ENCODE measurements at regions not wholly inside any gene's neighbourhood (a gene's known extent, or its start where the extent isn't known, plus 50 kb on each side); places are given as distances from the start of the nearest gene placed in this dataset.

DNA sequence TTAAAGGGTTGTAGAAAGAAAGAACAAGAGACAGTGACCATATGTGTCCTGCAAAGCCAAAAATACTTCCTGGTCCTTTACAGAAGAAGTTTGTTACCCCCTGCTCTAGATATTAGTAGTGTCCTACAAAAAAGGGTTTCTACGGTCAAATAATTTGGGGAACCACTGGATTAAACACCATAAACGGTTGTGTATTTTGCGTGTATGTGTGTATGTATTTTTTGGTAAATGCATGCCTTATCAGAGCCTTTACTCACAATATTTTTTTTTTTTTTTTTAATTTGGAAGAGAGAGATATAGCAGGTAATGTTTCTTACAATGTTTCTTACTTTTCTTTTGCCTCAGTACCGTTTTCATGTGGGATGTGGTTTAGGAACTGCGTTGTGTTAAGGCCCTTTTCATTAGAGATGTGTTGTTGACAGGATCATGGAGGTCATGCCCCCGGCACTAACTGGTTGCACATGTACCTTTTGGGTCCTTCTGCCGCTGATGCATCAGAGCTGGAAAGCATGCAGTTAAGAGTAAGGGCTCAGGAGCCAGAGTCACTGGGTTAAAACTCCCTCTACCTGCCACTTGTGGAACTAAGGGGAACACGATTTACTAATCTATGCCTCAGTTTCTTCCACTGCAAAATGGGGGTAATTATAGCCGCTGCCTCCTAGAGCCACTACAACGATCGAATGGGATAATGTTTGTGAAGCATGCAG, 234.6 kb upstream of the KAZN start:
- no peak overlapping the region for H3K27ac ChIP-seq (ENCODE audit: low read depth, low read length)
- Mint-ChIP-seq H3K9me3 (peaks cover 0 to 8% (median 0%) of the 10 kb centered on the region in 11 donors), H3K27me3 (peaks cover 0 to 25% (median 12%) of the 10 kb centered on the region in 5 donors), H3K4me1 (peaks cover 0 to 2% (median 0%) of the 10 kb centered on the region in 7 donors), H3K36me3 (no peaks in the 10 kb centered on the region), H3K4me3 (no peak overlapping the region), H3K27ac (no peak overlapping the region)
- H3K4me1 ChIP-seq (ENCODE audit: control insufficient read depth in 2 of 2, insufficient read depth in 2 of 2, low read length in 2 of 2): no peaks in the 10 kb centered on the region
- POLR2A ChIA-PET: no interaction called here
- H3K4me3 ChIP-seq (ENCODE audit: low read length): no peak overlapping the region
- intact Hi-C loops (cut with micrococcal nuclease): no loop called here
- no peak for ATAC-seq
- no peaks in the 10 kb centered on the region for H3K9me3 ChIP-seq (ENCODE audit: control insufficient read depth in 2 of 3, low read length in 3 of 3)
- H3K36me3 ChIP-seq (ENCODE audit: control insufficient read depth in 2 of 3, insufficient read depth in 3 of 3, low read length in 3 of 3): no peaks in the 10 kb centered on the region
- peak in 3 of 9 donors; percentile 1 to 21 (median 20) for DNase-seq
- no peaks in the 10 kb centered on the region for H3K27me3 ChIP-seq (ENCODE audit: control insufficient read depth in 2 of 2, insufficient read depth in 2 of 2, low read length in 2 of 2)
- CTCF ChIA-PET: no interaction called here

GRCh38 chr1:14365301-14365988, 233.0 kb upstream of the KAZN start:
- H3K27ac ChIP-seq (ENCODE audit: low read depth, low read length): no peak overlapping the region
- peaks cover 0 to 28% (median 12%) of the 10 kb centered on the region in 5 donors for H3K27me3 Mint-ChIP-seq
- ATAC-seq (no peak), DNase-seq (no peak)
- H3K4me1 ChIP-seq (ENCODE audit: control insufficient read depth in 2 of 2, insufficient read depth in 2 of 2, low read length in 2 of 2): no peaks in the 10 kb centered on the region
- no peaks in the 10 kb centered on the region for H3K27me3 ChIP-seq (ENCODE audit: control insufficient read depth in 2 of 2, insufficient read depth in 2 of 2, low read length in 2 of 2)
- intact Hi-C loops (cut with micrococcal nuclease): no loop called here
- CTCF ChIA-PET: no interaction called here
- no peak overlapping the region for H3K4me3 ChIP-seq (ENCODE audit: low read length)
- no peaks in the 10 kb centered on the region for H3K36me3 Mint-ChIP-seq
- POLR2A ChIA-PET: no interaction called here
- no peak overlapping the region for H3K27ac Mint-ChIP-seq
- H3K36me3 ChIP-seq (ENCODE audit: control insufficient read depth in 2 of 3, insufficient read depth in 3 of 3, low read length in 3 of 3): no peaks in the 10 kb centered on the region
- no peaks in the 10 kb centered on the region for H3K4me1 Mint-ChIP-seq
- no peak overlapping the region for H3K4me3 Mint-ChIP-seq
- H3K9me3 ChIP-seq (ENCODE audit: control insufficient read depth in 2 of 3, low read length in 3 of 3): no peaks in the 10 kb centered on the region
- H3K9me3 Mint-ChIP-seq: peaks cover 0 to 8% (median 0%) of the 10 kb centered on the region in 11 donors

DNA sequence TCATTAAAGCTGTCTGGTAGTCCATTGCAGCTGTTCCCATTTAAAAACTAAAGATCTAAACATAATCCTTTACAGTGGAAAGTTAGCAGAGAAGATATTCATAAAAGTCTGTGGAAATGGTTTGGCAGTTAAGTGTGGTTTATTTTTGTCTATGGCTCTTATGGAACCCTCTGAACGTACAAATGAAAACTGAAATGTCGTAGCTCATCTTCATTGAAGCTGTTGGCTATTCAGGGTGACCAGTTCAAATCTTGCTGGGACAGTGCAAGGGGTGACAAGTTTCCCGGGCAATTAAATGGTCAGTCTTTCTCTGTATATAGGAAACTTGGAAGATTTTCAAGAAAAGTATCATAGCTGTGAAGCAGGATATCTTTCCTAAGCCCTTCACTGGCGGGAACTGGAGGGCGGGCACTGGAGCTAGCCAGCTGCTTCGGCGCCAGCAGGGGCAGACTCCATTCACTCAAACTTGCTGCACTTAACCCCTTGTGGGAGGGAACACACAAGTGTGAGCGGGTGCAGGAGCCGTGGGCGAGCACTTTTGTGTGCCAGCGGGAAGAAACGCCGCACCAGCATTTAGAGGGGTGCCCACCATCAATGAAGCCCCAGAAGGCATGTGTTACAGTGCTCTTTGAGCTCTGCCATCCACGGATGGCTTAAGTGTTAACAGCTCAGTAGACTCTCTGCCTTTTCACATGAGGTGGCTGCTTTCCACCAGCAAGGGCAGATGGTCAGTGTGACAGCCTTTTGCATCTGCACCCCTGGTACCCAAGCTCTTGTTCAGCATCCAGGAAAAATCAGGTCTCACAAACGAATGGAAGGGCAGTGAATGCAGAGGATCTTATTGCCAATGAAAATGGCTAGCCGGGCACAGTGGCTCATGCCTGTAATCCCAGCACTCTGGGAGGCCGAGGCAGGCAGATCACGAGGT, 232.1 kb upstream of the KAZN start:
- Mint-ChIP-seq H3K4me3 (no peak overlapping the region), H3K27me3 (peaks cover 0 to 32% (median 14%) of the 10 kb centered on the region in 5 donors), H3K27ac (no peak overlapping the region), H3K4me1 (no peaks in the 10 kb centered on the region), H3K9me3 (peaks cover 0 to 8% (median 0%) of the 10 kb centered on the region in 11 donors), H3K36me3 (no peaks in the 10 kb centered on the region)
- DNase-seq: no peak
- ChIA-PET POLR2A (no interaction called here), CTCF (interaction anchor here (0.6 kb wide), 1 partner anchor 799 kb away, joined by 3 read pairs; no protein-coding TSS in a partner anchor)
- Histone ChIP-seq H3K27ac (ENCODE audit: low read depth, low read length) (no peak overlapping the region), H3K9me3 (ENCODE audit: control insufficient read depth in 2 of 3, low read length in 3 of 3) (no peaks in the 10 kb centered on the region), H3K27me3 (ENCODE audit: control insufficient read depth in 2 of 2, insufficient read depth in 2 of 2, low read length in 2 of 2) (no peaks in the 10 kb centered on the region), H3K36me3 (ENCODE audit: control insufficient read depth in 2 of 3, insufficient read depth in 3 of 3, low read length in 3 of 3) (no peaks in the 10 kb centered on the region), H3K4me1 (ENCODE audit: control insufficient read depth in 2 of 2, insufficient read depth in 2 of 2, low read length in 2 of 2) (no peaks in the 10 kb centered on the region), H3K4me3 (ENCODE audit: low read length) (no peak overlapping the region)
- intact Hi-C loops (cut with micrococcal nuclease): no loop called here
- no peak for ATAC-seq

- no peaks in the 10 kb centered on the region for H3K36me3 Mint-ChIP-seq
- H3K27me3 ChIP-seq (ENCODE audit: control insufficient read depth in 2 of 2, insufficient read depth in 2 of 2, low read length in 2 of 2): no peaks in the 10 kb centered on the region
- ChIA-PET POLR2A (no interaction called here), CTCF (interaction anchor here (0.6 kb wide), 1 partner anchor 798 kb away, joined by 3 read pairs; no protein-coding TSS in a partner anchor)
- no peak overlapping the region for H3K4me3 ChIP-seq (ENCODE audit: low read length)
- no peak overlapping the region for H3K27ac ChIP-seq (ENCODE audit: low read depth, low read length)
- no peak overlapping the region for H3K27ac Mint-ChIP-seq
- no peaks in the 10 kb centered on the region for H3K4me1 Mint-ChIP-seq
- H3K36me3 ChIP-seq (ENCODE audit: control insufficient read depth in 2 of 3, insufficient read depth in 3 of 3, low read length in 3 of 3): no peaks in the 10 kb centered on the region
- H3K4me1 ChIP-seq (ENCODE audit: control insufficient read depth in 2 of 2, insufficient read depth in 2 of 2, low read length in 2 of 2): no peaks in the 10 kb centered on the region
- no peaks in the 10 kb centered on the region for H3K9me3 ChIP-seq (ENCODE audit: control insufficient read depth in 2 of 3, low read length in 3 of 3)
- intact Hi-C loops (cut with micrococcal nuclease): no loop called here
- ATAC-seq (no peak), DNase-seq (no peak)
- no peak overlapping the region for H3K4me3 Mint-ChIP-seq
- peaks cover 0 to 28% (median 16%) of the 10 kb centered on the region in 5 donors for H3K27me3 Mint-ChIP-seq
- H3K9me3 Mint-ChIP-seq: peaks cover 0 to 3% (median 0%) of the 10 kb centered on the region in 11 donors
These were observed 231.0 kb upstream of the KAZN start for GRCh38 chr1:14367451-14367850.

GRCh38 chr1:14369526-14370213, 228.8 kb upstream of the KAZN start:
- H3K4me3 Mint-ChIP-seq: no peak overlapping the region
- no peaks in the 10 kb centered on the region for H3K9me3 ChIP-seq (ENCODE audit: control insufficient read depth in 2 of 3, low read length in 3 of 3)
- H3K27ac Mint-ChIP-seq: no peak overlapping the region
- intact Hi-C loops (cut with micrococcal nuclease): no loop called here
- no peak overlapping the region for H3K27ac ChIP-seq (ENCODE audit: low read depth, low read length)
- H3K27me3 Mint-ChIP-seq: peaks cover 0 to 28% (median 16%) of the 10 kb centered on the region in 5 donors
- ChIA-PET POLR2A (no interaction called here), CTCF (no interaction called here)
- H3K4me3 ChIP-seq (ENCODE audit: low read length): no peak overlapping the region
- no peaks in the 10 kb centered on the region for H3K4me1 ChIP-seq (ENCODE audit: control insufficient read depth in 2 of 2, insufficient read depth in 2 of 2, low read length in 2 of 2)
- H3K9me3 Mint-ChIP-seq: peaks cover 0 to 3% (median 0%) of the 10 kb centered on the region in 11 donors
- ATAC-seq (no peak), DNase-seq (no peak)
- no peaks in the 10 kb centered on the region for H3K27me3 ChIP-seq (ENCODE audit: control insufficient read depth in 2 of 2, insufficient read depth in 2 of 2, low read length in 2 of 2)
- H3K36me3 ChIP-seq (ENCODE audit: control insufficient read depth in 2 of 3, insufficient read depth in 3 of 3, low read length in 3 of 3): no peaks in the 10 kb centered on the region
- no peaks in the 10 kb centered on the region for H3K36me3 Mint-ChIP-seq
- no peaks in the 10 kb centered on the region for H3K4me1 Mint-ChIP-seq

DNA sequence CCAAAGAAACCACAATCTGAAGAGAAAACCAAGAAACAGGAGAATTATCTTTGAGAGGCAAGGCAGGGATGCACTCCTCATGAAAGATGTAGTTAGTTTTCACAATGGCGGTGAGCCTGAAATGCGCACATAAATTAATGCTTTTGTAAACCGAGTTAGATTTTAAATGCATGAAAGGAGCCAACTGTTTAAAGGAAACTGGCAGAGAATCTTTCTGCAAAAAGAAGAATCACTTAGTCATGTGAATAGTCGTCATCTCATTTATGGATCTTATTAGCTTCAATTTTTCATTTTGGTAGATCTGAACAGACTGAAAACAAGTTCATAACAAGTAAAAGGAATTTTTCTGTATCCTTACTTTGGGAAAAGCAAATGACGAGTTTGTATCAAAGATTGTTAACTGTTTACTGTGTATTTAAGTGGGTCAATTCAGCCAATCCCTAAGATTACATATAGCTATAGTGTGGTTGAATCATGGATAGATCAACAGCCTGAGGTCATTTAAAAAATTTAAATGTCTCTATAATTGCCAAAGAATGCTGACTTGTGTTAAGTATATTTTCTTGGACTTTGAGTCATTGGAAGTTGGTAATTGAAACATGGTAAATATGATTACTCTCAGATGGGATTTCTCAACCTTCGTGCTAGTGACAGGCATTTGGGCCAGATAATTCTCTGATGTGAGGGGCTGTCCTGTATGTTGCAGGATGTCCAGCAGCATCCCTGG, 226.6 kb upstream of the KAZN start:
- H3K4me3 ChIP-seq (ENCODE audit: low read length): no peak overlapping the region
- H3K9me3 Mint-ChIP-seq: peaks cover 0 to 3% (median 0%) of the 10 kb centered on the region in 11 donors
- intact Hi-C loops (cut with micrococcal nuclease): no loop called here

More for the DNA sequence above, 226.6 kb upstream of the KAZN start:
- H3K4me1 Mint-ChIP-seq: no peaks in the 10 kb centered on the region
- Histone ChIP-seq H3K27ac (ENCODE audit: low read depth, low read length) (no peak overlapping the region), H3K36me3 (ENCODE audit: control insufficient read depth in 2 of 3, insufficient read depth in 3 of 3, low read length in 3 of 3) (no peaks in the 10 kb centered on the region), H3K9me3 (ENCODE audit: control insufficient read depth in 2 of 3, low read length in 3 of 3) (no peaks in the 10 kb centered on the region), H3K4me1 (ENCODE audit: control insufficient read depth in 2 of 2, insufficient read depth in 2 of 2, low read length in 2 of 2) (no peaks in the 10 kb centered on the region), H3K27me3 (ENCODE audit: control insufficient read depth in 2 of 2, insufficient read depth in 2 of 2, low read length in 2 of 2) (no peaks in the 10 kb centered on the region)
- no peaks in the 10 kb centered on the region for H3K36me3 Mint-ChIP-seq
- CTCF ChIA-PET: no interaction called here
- POLR2A ChIA-PET: no interaction called here
- ATAC-seq (no peak), DNase-seq (no peak)
- H3K4me3 Mint-ChIP-seq: no peak overlapping the region
- H3K27ac Mint-ChIP-seq: no peak overlapping the region
- H3K27me3 Mint-ChIP-seq: peaks cover 0 to 21% (median 9%) of the 10 kb centered on the region in 5 donors

All from naive thymus-derived CD4-positive, alpha-beta T cell (primary cell).